Activated naive CD8-positive, alpha-beta T cell (primary cell): ENCODE measurements at regions not wholly inside any gene's neighbourhood (a gene's known extent, or its start where the extent isn't known, plus 50 kb on each side); places are given as distances from the start of the nearest gene placed in this dataset.

Experiments
- H3K27ac Mint-ChIP-seq: one replicate; pipeline ENCODE4 v1.8.0; 2021; ENCODE audit warnings: mixed read lengths
- H3K27me3 Mint-ChIP-seq: one replicate; pipeline ENCODE4 v1.8.0; 2021; ENCODE audit warnings: mixed read lengths
- H3K36me3 Mint-ChIP-seq: one replicate; pipeline ENCODE4 v1.8.0; 2021; ENCODE audit warnings: mixed read lengths
- H3K4me1 Mint-ChIP-seq: one replicate; pipeline ENCODE4 v1.8.0; 2021; ENCODE audit warnings: low read depth, mixed read lengths
- H3K4me3 Mint-ChIP-seq: one replicate; pipeline ENCODE4 v1.8.0; 2021; ENCODE audit warnings: mild to moderate bottlenecking, mixed read lengths
- H3K9me3 Mint-ChIP-seq: one replicate; pipeline ENCODE4 v1.8.0; 2021; ENCODE audit warnings: low read depth, mixed read lengths

DNA sequence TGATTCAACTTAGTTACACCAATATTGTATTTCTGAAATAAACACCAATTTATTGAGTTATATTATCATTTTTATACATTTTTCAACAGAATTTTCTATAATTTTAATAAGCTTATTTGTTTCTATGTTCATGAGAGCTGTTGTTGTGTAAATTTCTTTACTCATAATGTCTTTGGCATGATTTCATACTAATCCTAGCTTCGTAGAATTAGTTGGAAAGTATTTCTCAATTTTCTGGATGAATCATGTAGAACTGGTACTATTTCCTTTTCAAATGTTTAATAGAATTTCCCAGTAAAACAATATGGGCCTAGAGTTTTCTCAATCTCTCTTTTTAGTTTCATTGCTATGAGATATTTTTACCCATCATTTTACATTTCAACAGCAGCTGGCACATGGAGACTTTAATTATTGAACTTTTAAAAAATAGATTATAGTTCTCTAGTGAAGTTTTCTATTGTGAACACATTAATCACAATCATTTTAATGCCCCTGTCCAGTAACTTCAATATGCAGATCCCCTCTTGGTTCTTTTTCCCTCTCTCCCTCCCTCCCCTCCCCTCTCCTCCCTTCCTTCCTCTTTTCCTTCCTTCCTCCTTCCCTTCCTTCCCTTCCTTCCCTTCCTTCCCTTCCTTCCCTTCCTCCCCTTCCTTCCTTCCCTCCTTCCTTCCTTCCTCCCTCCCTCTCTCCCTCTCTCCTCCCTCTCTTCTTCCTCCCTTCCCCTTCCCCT, 1357.1 kb downstream of the ZPLD1 start:
- Mint-ChIP-seq H3K9me3 (peaks cover 4% of the 10 kb centered on the region), H3K4me1 (no peaks in the 10 kb centered on the region), H3K27ac (no peak overlapping the region), H3K36me3 (no peaks in the 10 kb centered on the region), H3K27me3 (no peaks in the 10 kb centered on the region), H3K4me3 (no peak overlapping the region)

- Mint-ChIP-seq H3K4me1 (no peaks in the 10 kb centered on the region), H3K27me3 (no peaks in the 10 kb centered on the region), H3K36me3 (no peaks in the 10 kb centered on the region), H3K27ac (no peak overlapping the region), H3K9me3 (peaks cover 4% of the 10 kb centered on the region), H3K4me3 (no peak overlapping the region)
Observed at GRCh38 chr3:103794656-103795055, 1359.8 kb downstream of the ZPLD1 start.

- Mint-ChIP-seq H3K4me1 (no peaks in the 10 kb centered on the region), H3K27ac (no peak overlapping the region), H3K9me3 (peaks cover 4% of the 10 kb centered on the region), H3K27me3 (no peaks in the 10 kb centered on the region), H3K36me3 (no peaks in the 10 kb centered on the region), H3K4me3 (no peak overlapping the region)
Observed at GRCh38 chr3:103796068-103796467, 1361.3 kb downstream of the ZPLD1 start.

- H3K36me3 Mint-ChIP-seq = no peaks in the 10 kb centered on the region
Observed at GRCh38 chr3:103803787-103804186, 1369.0 kb downstream of the ZPLD1 start.

GRCh38 chr3:103810167-103810566, 1375.4 kb downstream of the ZPLD1 start:
- H3K4me3 Mint-ChIP-seq = no peak overlapping the region

More at GRCh38 chr3:103803787-103804186, 1369.0 kb downstream of the ZPLD1 start:
- no peak overlapping the region for H3K4me3 Mint-ChIP-seq
- no peak overlapping the region for H3K27ac Mint-ChIP-seq
- no peaks in the 10 kb centered on the region for H3K4me1 Mint-ChIP-seq
- no peaks in the 10 kb centered on the region for H3K27me3 Mint-ChIP-seq
- H3K9me3 Mint-ChIP-seq = peaks cover 7% of the 10 kb centered on the region

DNA sequence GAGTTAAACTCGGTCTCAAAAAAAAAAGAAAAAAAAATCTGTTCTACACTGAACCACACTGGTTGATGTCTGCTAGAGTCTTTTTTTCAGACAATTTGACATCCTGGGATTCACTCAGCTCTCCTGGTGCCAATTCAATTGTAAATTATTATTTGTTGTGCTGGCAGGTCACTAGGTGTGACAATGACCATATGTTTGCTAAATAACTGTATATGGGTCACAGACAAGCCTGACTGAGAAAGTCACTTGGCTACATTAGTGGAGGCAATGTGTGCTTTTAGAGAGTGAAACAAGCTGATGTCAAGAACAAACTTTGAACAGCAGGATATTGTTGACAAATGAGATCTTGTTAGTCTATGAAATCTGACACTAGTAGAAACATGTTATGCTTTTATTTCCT, 1379.1 kb downstream of the ZPLD1 start:
- Mint-ChIP-seq H3K4me1 (no peaks in the 10 kb centered on the region), H3K27ac (no peak overlapping the region), H3K9me3 (peaks cover 19% of the 10 kb centered on the region), H3K36me3 (no peaks in the 10 kb centered on the region), H3K27me3 (no peaks in the 10 kb centered on the region), H3K4me3 (no peak overlapping the region)

More at GRCh38 chr3:103810167-103810566, 1375.4 kb downstream of the ZPLD1 start:
- Mint-ChIP-seq H3K9me3 (peaks cover 21% of the 10 kb centered on the region), H3K27me3 (no peaks in the 10 kb centered on the region), H3K36me3 (no peaks in the 10 kb centered on the region), H3K4me1 (no peaks in the 10 kb centered on the region), H3K27ac (no peak overlapping the region)

GRCh38 chr3:103818398-103818797, 1383.6 kb downstream of the ZPLD1 start:
- Mint-ChIP-seq H3K27ac (no peak overlapping the region), H3K4me3 (no peak overlapping the region), H3K27me3 (no peaks in the 10 kb centered on the region), H3K36me3 (no peaks in the 10 kb centered on the region), H3K9me3 (peaks cover 7% of the 10 kb centered on the region), H3K4me1 (no peaks in the 10 kb centered on the region)

DNA sequence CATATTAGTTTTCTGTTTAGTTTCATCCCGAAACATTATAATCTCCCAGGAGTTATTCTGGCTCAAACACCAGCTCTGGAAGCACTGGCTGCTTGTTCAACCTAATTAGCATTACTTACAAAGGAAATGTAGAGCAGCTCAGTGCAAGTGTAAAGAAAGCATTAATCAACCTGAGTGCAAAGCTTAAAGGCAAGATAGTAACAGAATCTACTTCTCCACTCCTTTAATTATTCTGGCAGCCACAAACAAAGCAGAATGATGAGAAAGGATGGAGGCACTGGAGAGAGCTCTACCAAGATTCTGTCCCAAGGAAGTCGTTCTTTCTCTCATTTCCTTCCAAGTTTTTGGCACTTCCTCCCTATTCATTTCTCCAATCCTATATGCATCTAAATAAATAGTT, 1384.0 kb downstream of the ZPLD1 start:
- H3K9me3 Mint-ChIP-seq = peaks cover 7% of the 10 kb centered on the region
- H3K27me3 Mint-ChIP-seq = no peaks in the 10 kb centered on the region
- no peaks in the 10 kb centered on the region for H3K36me3 Mint-ChIP-seq
- H3K4me3 Mint-ChIP-seq = no peak overlapping the region
- H3K4me1 Mint-ChIP-seq = no peaks in the 10 kb centered on the region
- H3K27ac Mint-ChIP-seq = no peak overlapping the region

DNA sequence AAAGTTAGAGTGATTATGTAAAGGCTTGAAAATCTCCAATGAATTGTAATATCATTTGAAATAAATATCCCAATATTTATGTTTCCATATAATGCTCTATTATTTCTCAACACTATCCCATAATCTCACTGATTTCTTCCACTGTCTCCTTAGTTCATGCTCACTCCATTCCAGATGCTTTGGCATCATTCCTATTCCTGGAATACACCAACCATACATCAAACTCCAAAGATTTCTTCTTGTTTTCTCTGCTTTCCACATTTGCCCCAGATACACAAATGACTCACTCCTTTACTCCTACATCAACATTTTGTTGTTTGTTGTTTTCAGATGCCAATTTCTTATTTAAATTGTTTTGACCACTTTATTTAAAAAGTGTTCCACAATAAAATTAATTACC, 1390.8 kb downstream of the ZPLD1 start:
- no peaks in the 10 kb centered on the region for H3K4me1 Mint-ChIP-seq
- peaks cover 10% of the 10 kb centered on the region for H3K9me3 Mint-ChIP-seq

GRCh38 chr3:103829723-103830326, 1395.0 kb downstream of the ZPLD1 start:
- Mint-ChIP-seq H3K27ac (no peak overlapping the region), H3K4me3 (no peak overlapping the region), H3K27me3 (no peaks in the 10 kb centered on the region), H3K9me3 (peaks cover 19% of the 10 kb centered on the region), H3K4me1 (no peaks in the 10 kb centered on the region), H3K36me3 (no peaks in the 10 kb centered on the region)

More for the DNA sequence above, 1390.8 kb downstream of the ZPLD1 start:
- Mint-ChIP-seq H3K4me3 (no peak overlapping the region), H3K27ac (no peak overlapping the region), H3K27me3 (no peaks in the 10 kb centered on the region), H3K36me3 (no peaks in the 10 kb centered on the region)

DNA sequence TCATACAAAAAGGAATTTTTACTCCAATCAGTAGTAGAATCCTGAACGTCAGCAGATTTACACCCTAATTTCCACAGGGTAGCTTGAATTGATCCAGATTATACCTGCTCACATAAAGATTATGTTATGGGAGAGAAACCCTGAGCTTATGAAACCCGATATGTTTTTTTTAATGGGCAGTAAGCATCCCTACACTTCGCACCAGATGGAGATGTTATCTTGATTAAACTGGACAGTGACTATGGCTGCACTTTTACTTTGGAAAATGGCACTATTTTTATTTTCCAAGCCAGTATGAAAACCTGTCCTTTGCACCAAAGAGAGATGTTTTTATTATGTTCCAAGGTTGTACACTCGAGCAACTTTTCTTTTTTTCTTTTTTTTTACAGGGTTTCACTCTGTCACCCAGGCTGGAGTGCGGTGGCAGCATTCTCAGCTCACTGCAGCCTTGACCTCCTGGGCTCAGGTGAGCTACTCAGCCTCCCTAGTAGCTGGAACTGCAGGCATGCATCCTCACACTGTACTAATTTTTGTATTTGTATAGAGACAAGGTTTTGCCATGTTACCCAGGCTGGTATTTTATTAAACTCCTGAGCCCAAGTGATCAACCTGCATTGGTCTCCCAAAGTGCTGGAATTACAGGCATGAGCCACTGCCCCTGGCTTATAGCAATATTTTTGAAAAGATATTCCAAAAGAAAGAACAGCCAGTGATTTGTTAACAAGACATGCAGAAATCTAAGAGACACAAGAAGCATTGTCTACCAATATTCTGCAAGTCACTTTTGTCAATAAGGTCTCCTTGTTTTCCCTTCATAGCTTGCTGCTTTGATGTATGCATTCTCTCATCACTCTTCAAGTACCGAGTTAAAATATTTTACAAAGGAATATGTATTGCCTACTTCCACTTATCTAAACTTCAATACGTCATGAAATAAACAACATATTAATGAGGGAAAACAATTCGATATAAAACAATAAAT, 1412.6 kb downstream of the ZPLD1 start:
- Mint-ChIP-seq H3K4me3 (no peak overlapping the region), H3K36me3 (no peaks in the 10 kb centered on the region), H3K27ac (no peak overlapping the region), H3K4me1 (no peaks in the 10 kb centered on the region), H3K27me3 (no peaks in the 10 kb centered on the region), H3K9me3 (no peaks in the 10 kb centered on the region)

GRCh38 chr3:103851793-103852192, 1417.0 kb downstream of the ZPLD1 start:
- no peaks in the 10 kb centered on the region for H3K36me3 Mint-ChIP-seq
- no peak overlapping the region for H3K4me3 Mint-ChIP-seq
- no peaks in the 10 kb centered on the region for H3K9me3 Mint-ChIP-seq
- H3K27me3 Mint-ChIP-seq = no peaks in the 10 kb centered on the region
- no peak overlapping the region for H3K27ac Mint-ChIP-seq
- no peaks in the 10 kb centered on the region for H3K4me1 Mint-ChIP-seq

DNA sequence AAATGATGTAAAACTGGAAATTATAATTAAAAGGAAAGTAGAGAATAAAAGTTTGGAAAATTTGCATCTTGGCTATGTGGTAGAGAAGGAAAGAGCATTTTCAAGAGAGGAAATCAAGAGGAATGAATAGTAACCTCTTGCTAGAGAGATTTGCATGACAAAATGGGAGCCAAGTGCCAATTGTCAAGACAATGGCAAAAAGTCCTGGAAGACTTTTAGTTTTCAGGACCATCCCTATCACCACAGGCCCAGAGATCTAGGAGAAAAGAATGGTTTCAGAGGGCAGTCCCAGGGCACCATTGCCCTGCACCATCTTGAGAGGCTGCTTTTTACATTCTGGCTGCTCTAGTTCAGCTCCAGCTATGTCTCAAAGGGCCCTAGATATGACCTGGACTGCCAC, 1427.6 kb downstream of the ZPLD1 start:
- no peaks in the 10 kb centered on the region for H3K4me1 Mint-ChIP-seq
- no peak overlapping the region for H3K4me3 Mint-ChIP-seq
- no peaks in the 10 kb centered on the region for H3K36me3 Mint-ChIP-seq
- H3K9me3 Mint-ChIP-seq = peaks cover 7% of the 10 kb centered on the region
- H3K27me3 Mint-ChIP-seq = no peaks in the 10 kb centered on the region
- no peak overlapping the region for H3K27ac Mint-ChIP-seq

DNA sequence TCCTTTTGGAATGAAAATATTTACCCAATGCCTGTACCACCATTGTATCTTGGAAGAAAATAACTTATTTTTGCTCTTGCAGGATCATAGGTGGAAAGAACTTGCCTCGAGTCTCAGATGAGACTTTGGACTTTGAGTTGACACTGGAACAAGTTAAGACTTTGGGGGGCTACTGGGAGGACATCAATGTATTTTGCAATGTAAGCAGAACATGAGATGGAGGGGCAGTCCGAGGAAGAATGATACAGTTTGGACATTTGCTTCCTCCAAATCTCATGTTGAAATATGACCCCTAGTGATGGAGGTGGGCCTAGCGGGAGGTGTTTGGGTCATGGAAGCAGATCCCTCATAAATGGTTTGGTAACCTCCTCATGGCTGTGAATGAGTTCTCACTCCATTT, 1428.6 kb downstream of the ZPLD1 start:
- H3K4me3 Mint-ChIP-seq = no peak overlapping the region
- no peaks in the 10 kb centered on the region for H3K4me1 Mint-ChIP-seq
- H3K36me3 Mint-ChIP-seq = no peaks in the 10 kb centered on the region
- peaks cover 7% of the 10 kb centered on the region for H3K9me3 Mint-ChIP-seq
- H3K27me3 Mint-ChIP-seq = no peaks in the 10 kb centered on the region
- H3K27ac Mint-ChIP-seq = no peak overlapping the region

DNA sequence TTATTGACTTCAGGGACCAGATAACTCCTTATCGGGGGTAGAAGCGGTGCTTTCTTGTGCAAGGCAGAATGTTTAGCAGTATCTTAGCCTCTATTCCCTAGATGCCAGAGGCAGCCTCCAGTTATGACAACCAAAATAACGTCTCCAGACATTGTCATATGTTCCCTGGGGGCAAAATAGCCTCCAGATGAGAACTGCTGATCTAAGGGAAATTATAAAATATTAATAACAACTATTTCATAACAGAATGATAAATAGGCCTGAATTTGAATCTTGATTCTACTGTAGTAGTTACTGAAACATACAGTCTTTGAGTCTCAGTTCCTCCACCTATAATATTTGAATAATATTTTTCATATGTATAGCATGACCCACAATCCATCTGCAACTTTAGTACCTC, 1431.3 kb downstream of the ZPLD1 start:
- Mint-ChIP-seq H3K9me3 (peaks cover 7% of the 10 kb centered on the region), H3K4me3 (no peak overlapping the region), H3K27ac (no peak overlapping the region), H3K4me1 (no peaks in the 10 kb centered on the region), H3K27me3 (no peaks in the 10 kb centered on the region), H3K36me3 (no peaks in the 10 kb centered on the region)
